ENCODE measurements at regions not wholly inside any gene's neighbourhood (a gene's known extent, or its start where the extent isn't known, plus 50 kb on each side); places are given as distances from the start of the nearest gene placed in this dataset.

- TF ChIP-seq CTCF (conservative IDR thresholded peaks at IDR 0.05; ENCODE audit: low read length): no peak
- TF ChIP-seq EZH2phosphoT487 (IDR thresholded peaks at IDR 0.05; ENCODE audit: borderline replicate concordance): no peak
These were observed 367.9 kb downstream of the LIG4 start for GRCh38 chr13:107847406-107847805.
